IPS DF 4.7 (cell line): ENCODE measurements at regions not wholly inside any gene's neighbourhood (a gene's known extent, or its start where the extent isn't known, plus 50 kb on each side); places are given as distances from the start of the nearest gene placed in this dataset.

ENCODE experiments used
- DNase-seq: peaks from one replicate; pipeline ENCODE4 v3.0.0-alpha.2; 2013; ENCODE audit warnings: low spot score; ENCODE audit errors: extremely low read depth

DNA sequence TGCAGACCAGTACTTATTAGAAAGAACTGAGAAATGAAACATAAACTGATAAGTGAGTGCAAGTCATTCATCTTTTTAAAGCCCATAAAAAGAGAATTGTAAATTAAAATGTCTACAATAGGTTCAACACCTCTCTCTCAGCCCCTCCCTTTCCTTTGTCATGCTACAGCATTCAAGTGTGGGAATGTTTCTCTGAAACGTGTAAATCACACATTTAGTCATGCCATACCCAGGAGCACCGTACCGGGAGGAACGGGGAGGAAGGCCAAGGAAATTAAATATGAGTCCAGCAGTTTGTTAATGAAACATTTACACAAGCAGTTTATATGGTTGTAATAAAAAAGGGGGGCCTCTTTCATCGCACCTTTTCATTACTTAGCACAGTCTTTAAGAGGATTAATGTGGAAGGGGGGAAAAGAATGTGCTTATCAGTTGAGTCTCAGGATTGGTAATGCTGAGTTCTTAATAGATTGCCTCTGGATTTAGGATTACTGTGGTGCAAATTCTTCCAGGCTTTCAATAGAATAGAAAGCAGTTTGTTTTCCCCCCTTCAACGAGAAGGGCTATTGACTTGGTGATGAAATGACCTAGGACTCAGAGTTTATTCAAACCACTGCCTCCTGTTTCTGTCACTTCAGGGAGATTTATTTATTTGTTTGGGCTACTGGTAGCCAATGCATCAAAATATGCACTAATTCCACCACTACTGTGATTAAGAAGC, 176.0 kb upstream of the ZNF608 start:
- DNase-seq: no peak

DNA sequence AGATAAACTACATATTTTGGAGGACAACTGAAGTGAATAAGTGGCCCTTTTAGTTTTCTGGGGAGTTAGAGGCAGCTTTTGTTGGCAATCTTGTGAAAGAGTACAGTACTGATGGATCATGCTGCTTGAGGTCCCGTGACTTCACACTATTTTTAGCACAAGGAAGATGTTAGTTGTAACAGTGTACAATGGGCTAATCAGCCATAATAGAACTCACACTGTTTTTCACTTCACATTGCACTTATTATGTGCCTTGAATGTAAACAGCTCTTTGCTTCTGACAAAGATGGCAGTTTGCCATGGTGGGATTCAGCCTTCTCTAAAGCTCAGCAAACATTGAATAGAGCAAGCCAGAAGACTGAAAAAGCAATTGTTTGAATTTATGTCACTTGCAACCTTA, 176.7 kb upstream of the ZNF608 start:
- DNase-seq: no peak

DNA sequence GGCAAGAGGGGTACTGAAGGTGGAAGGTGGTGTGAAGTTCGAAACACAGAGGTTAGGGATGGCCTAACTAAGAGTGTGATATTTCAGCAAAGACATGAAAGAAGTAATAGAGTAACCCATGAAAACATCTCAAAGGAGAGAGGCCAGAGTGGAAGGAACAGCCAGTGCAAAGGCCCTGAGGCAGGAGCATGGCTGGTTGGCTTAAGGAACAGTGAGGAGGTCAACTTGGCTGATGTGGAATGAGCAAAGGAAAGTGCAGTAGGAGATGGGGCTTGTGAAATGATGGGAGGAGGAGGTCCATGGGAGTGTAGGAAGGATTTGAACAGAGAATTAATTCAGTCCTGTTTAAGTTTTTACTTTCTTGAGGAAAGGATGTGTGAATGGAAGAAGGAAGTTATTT, 178.3 kb upstream of the ZNF608 start:
- no peak for DNase-seq

DNA sequence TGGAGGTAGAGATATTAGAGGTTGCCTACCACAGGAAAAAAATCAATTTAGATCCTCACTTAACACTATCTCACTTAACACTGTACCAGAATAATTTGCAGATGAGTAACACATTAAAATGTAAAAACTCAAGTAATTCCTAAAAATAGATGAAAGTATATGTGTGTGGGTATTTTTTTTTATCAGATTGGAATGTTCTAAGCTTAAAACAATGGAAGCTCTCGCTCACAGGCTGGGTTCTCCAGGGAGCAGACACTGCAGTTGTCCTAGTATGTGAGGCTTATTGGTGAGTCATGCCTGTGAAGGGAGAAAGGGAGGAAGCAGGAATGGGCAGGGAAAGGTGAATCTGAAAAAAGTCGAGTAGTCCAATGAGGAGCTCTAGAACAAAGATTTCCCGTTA, 181.3 kb upstream of the ZNF608 start:
- no peak for DNase-seq

DNA sequence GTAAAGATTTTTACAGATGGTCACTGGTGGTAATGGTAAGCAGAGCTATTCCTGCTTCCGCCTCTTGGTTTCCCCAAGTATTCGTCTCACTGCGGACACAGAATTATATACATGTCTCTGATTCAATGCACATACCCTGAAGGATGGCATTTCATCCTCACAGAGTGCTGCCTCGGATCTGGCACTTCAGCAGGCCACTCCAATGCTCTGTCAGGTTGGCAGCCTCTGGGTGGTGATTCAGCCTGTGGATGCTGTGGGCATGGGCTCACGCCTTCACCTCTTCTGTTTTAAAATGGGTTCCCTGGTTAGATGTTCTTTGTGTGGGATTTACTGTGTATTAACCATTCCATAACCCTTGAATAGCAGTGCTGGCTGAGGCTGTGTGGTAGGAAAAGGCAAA, 182.6 kb upstream of the ZNF608 start:
- DNase-seq: no peak

DNA sequence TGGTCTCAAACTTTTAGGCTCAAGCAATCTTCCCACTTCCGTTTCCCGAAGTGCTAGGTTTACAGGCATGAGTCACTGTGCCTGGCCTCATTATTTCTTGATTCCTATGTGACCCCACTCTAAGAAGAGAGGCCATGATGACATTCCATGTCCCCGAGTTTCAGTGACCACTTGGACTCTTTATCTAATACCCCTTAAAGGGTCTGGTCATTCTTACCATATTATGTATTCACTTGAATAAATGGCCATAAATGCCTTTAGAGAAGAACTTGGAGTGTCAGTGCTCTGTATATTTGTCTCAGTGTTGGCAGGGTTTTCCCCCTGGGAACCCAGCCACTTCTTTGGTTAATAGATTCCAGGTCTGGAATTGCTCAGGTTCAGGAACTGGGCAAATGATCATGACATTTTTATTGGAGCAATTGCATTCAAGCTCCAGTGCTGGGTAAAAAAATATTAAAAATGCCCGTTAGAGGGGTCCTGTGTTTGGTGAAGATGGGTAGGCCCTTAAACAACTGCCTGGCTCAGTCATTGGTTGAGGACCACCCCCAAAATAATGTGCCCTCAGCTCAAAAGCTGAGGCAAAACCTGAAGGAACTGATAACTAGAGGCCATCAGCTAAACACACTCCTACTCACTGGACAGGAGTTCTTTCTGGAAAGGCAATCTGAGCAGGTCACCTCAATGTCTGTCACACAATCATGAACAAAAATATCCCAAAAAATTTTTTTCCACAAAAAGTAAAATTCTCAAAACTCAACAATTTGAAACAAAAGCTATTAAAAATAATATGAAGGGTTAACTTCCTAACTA, 186.6 kb upstream of the ZNF608 start:
- DNase-seq: no peak

DNA sequence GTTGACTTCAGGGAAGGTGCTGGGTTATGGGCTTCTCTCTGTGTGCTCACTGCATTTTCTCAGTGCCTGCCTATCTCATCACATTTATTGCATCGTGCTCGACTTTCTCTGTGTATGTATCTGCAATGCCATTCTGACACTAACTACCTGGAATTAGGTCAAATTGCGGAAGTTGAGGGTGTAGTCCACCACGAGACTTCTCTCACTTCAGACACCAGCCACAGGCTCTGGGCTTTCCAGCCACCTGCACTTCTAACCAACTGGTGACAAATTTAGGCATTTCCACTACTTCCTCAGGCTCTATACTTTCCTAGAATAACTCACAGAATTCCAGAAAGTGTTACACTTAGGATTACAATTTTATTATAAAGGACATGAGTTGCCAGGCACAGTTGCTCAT, 188.6 kb upstream of the ZNF608 start:
- no peak for DNase-seq

DNA sequence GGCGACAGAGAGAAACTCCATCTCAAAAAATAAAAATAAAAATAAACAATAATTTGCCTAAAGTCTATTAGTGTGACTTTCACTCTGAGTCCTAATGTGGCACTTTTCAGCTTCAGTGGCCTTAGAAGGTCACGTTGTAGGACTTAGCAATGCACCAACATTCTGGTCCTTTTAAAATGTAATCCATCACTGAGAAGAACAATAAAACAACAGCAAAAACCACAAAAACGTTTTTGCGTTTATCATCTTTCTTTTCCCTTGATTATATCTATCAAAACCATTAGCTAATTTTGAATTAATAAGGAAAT, 190.1 kb upstream of the ZNF608 start:
- no peak for DNase-seq

DNA sequence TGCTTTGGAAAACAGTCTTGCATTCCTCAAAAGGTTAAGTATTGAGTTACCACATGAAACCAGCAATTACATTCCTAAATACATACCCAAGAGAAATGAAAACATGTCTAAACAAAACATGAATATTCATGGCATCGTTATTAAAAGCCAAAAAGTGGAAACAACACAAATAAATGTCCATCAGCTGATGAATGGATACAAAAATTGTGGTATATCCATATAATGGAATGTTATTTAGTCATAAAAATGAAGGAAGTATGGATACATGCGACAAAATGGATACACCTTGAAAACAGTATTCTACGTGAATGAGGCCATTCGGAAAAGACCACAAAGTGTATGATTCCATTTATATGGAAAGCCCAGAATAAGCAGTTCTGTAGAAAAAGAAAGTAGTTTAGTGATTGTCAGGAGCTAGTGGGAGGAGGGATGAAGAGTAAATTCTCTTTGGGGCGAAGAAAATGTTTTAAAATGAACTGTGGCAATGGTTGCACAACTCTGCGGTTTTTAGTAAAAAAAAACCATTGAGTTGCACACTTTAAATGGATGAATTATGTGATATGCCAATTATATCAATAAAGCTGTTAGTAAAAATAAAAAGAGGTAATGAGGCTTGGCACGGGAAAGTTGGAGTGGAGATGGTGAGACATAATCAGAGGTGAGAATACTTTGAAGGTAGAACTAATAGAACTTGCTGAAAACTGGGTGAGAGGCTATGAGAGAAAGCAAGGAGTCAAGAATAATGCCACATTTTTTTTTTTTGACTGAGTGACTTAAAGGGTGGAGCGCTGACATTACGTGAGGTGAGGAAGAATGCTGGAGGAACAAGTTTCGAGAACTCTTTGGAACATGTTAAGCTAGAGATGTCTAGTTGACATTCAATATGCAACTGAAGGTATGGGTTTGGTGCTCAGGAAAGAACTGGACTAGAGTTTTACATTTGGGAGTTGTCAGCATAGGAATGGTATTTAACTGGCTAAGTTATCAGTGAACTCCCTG, 194.9 kb upstream of the ZNF608 start:
- DNase-seq: no peak

DNA sequence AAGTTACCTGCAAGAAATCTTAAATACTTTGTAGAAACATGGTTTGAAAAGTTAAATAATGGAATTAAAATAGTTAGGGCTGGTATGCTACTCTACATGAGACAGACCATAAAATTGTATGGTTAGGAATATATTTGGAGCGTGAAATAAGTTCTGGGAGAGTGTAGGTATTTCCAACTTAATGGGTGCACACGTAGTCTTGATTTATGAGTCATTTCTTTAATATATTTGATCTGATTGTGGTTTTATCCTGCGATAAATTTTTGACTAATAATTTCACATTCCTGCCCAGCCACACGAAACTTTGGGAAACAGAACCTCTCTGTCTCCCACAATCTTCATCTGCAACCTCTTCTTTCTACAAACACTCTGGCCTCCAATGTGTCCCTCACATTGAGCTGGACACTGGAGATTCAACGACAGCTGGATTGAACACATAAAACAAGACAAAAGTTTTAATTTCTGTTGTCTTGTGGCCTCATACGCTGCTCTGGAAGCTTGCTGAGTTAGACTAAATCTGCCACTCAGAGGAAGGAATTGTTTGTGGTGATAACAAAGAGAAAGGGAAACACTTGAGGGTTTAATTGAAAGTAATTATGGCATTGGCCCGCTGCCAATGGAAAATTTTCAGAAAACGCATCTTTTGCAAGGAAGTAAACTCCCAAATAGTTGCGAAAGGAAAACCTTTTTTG, 201.8 kb upstream of the ZNF608 start:
- no peak for DNase-seq

DNA sequence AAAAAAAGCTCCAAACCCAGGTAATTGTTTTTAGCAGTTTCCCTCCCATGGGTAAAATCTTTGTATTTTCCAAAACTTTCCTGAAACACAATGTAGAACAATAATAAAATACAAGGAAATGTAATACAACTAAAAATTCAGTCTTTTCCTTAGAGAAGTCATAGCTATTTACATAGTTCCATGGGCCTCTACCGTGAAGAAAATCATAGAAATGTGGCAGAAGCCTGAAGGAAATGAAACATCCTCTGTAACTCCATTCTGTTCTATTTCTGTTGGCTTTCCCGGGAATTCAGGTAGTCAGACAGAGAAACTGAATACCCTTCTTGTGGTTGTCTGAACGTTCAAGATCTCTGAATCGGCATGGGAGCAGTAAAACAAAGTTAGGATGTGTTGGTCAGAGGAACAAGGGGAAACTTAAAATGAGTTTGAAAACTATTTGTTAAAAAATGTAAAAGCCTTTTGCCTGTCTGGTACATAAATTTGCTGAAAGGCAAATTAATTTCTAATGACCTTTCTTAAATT, 202.4 kb upstream of the ZNF608 start:
- DNase-seq: no peak

DNA sequence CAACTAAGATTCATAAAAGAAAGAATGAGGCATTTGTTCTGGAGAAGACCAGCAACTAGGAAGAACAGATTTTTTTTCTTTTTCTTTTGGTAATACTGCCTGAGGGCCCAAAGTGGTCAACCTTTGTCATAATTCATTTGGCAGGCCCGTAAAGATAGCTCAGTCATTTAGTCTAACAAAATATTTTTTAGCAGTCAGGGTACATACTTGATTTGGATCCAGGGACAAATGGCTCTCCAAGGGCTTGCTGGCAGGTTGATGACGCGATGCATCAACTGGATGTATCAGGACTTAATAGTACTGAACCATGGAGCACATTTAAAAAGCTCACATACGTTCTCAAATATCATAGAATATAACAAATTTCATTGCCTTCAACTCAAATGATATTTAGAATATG, 203.4 kb upstream of the ZNF608 start:
- no peak for DNase-seq

DNA sequence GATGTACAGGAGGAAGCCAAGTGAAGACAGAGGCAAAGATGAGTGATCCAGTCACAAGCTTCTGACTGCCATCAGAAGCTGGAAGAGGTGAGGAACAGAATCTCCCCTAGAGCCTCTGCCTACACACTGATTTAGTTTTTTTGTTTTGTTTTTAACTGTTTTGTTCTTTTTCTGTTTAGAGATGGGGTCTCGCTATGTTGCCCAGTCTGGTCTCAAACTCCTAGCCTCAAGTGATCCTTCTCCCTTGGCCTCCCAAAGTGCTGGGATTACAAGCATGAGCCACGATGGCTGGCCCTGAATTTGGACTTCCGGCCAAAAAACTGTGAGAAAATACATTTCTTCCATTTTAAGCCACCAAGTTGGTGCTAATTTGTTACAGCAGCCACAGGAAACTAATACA, 204.7 kb upstream of the ZNF608 start:
- DNase-seq: no peak

DNA sequence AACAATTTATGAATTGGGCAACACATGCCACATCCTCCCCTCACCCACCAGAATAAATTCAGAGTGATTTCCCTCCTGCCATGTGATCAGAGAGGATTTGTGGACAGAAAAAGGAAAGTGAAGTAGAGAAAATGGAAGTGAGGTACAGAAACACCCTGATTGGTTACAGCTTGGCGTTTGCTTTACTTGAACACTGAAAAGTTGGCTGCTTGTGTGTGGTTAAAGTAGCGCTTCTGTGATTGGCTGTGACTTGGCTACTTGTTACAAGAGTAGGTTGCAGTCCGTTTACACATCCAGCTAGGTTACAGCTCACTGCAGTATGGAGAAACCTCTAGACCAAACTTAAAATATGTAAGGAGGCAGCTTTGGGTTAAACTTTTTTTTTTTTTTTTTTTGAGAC, 205.2 kb upstream of the ZNF608 start:
- no peak for DNase-seq

DNA sequence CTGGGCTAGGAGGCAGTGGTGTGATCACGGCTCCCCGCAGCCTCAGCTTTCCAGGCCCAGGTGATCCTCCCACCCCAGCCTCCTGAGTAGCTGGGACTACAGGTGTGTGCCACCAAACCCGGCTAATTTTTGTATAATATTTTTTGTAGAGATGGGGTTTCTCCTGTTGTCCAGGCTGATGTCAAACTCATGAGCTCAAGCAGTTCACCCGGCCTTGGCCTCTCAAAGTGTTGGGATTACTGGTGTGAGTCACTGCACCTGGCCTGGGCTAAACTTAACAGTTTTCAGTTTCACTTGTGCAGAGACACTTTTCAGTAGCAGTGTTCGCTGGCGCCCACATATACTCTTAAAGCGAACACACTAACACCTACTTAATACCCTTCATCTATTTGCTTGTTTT, 205.6 kb upstream of the ZNF608 start:
- no peak for DNase-seq

DNA sequence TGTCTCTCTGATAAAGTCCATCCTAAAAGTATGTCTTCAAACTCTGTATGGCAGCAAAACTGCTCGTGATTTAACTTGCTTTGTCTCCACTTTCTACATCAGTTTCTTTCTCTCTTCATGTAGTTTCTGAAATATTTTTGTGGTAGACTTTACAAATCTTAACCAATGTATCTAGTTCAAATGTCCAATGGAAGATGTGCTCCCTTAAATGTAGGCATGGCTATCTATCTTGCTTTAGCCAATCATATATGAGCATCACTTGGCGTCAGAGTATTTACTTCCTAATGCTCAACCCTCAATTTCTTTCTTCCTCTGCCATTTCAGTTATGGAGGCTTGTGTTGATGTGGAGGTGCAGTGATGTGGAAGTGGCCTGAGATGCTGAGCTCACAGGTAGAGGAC, 206.1 kb upstream of the ZNF608 start:
- no peak for DNase-seq

DNA sequence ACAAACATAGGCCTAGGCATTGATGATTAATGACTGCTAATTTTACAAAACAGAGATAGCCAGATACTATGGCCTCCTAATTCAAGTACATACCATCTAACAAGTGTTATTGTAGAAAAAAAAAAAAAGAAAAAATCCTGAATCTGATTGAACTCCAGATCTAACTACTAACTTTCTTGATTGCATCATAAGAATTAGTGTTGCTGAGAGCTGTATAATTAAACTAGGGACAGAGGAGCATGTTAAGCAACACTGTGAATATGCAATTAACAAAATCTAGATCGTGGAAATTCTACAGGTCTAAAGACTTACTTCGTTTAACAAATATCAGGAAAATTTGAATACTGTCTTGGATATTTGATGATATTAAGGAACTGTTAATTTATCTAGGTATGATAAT, 208.3 kb upstream of the ZNF608 start:
- no peak for DNase-seq

DNA sequence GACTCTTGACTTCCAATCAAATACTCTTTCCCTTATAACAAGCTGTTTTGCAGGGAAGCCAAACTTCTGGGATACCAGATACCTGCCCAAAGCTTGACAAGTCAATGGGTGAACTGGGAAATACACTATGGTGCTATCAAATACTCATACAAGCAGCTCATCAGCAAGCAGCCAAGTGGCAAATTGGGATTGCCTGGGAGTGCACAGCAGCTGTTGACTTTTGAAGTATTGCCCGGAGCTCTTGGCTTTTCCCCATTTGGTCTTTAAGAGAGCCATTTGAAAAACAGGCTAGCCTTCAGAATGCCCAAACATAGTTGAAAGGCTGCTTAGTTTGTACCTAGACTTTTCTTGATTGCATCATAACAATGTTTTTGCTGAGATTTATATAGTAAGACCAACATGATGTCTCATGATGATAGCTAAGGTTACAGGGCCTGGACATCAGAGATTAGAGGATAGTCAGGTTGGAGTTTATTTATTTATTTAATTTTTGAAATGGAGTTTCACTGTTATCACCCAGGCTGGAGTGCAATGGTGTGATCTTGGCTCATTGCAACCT, 210.1 kb upstream of the ZNF608 start:
- DNase-seq: no peak

DNA sequence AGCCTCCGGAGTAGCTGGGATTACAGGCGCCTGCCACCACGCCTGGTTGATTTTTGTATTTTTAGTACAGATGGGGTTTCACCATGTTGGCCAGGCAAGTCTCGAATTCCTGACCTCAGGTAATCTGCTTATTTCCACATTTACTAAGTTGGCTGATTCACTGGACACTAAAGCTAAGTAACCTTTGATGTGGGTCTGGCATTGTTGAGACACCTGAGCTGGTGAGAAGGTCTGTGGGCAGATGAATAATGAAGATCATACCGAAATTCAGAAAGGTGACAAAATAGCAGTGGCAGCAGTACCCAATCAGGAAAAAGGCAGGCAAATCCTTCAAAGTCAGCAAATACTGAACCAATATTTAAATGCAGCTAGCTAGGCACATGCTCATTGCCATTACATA, 210.6 kb upstream of the ZNF608 start:
- no peak for DNase-seq

DNA sequence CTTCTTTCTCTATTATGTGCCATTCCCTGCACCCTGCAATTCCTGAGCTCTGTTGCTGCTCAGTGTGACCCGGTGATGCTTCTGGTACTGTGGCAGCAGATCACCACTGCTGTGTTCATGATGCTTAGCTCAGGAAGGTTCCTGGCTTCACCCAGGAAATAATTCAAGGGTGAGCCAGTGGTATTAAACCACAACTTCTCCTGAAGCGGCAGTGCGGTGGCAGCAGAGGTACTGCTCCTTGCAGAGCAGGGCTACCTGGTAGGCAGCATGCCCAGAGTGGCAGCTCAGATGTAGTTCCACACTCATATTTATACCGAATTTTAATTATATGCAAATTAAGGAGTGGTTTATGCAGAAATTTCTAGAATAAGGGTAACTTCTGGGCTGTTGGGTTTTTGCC, 213.8 kb upstream of the ZNF608 start:
- no peak for DNase-seq

DNA sequence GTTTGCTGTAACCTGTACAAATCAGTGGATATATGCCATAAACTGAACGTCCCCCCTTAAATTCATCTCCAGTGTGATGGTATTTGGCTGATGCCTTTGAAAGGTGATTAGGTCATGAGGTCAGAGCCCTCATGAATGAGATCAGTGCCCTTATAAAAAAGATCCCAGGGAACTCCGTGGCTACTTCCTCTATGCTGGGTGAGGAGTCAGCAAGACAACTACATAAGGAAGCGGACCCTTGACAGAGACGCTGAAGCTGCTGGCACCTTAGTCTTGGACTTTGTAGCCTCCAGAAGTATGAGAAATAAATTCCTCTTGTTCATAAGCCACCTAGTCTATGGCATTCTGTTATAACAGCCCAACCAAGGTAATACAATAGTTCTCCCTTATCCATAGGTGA, 215.1 kb upstream of the ZNF608 start:
- DNase-seq: no peak
